HFFc6 (cell line): ENCODE measurements at regions not wholly inside any gene's neighbourhood (a gene's known extent, or its start where the extent isn't known, plus 50 kb on each side); places are given as distances from the start of the nearest gene placed in this dataset.

Experiments
- DNase-seq: peaks from one replicate; pipeline ENCODE4 v3.0.0-alpha.2; 2018
- H3K27ac Mint-ChIP-seq: 2 replicates; pipeline ENCODE4 v1.8.0; 2020; ENCODE audit warnings: mild to moderate bottlenecking, mixed read lengths
- H3K27me3 Mint-ChIP-seq: 2 replicates; pipeline ENCODE4 v1.8.0; 2021; ENCODE audit warnings: mild to moderate bottlenecking, moderate library complexity, mixed read lengths; ENCODE audit not compliant: insufficient read depth
- H3K36me3 Mint-ChIP-seq: 2 replicates; pipeline ENCODE4 v1.8.0; 2021; ENCODE audit warnings: low read depth, mixed read lengths
- H3K4me1 Mint-ChIP-seq: 2 replicates; pipeline ENCODE4 v1.8.0; 2020; ENCODE audit warnings: low read depth, mixed read lengths
- H3K4me3 Mint-ChIP-seq: 2 replicates; pipeline ENCODE4 v1.8.0; 2020; ENCODE audit warnings: mild to moderate bottlenecking, moderate library complexity, mixed read lengths
- H3K9me3 Mint-ChIP-seq: 2 replicates; pipeline ENCODE4 v1.8.0; 2020; ENCODE audit warnings: mild to moderate bottlenecking, mixed read lengths
- CTCF ChIP-seq: fragments of 200-600 bp; sonication (generic); IDR thresholded peaks from 2 replicates; pipeline ENCODE4 v1.5.0; 2021; ENCODE audit warnings: antibody characterized with exemption, mild to moderate bottlenecking

- no peaks in the 10 kb centered on the region for H3K9me3 Mint-ChIP-seq
- no peak overlapping the region for H3K27ac Mint-ChIP-seq
- H3K27me3 Mint-ChIP-seq, result peaks cover 1% of the 10 kb centered on the region; the same call in 1 of the 2 replicates
- H3K4me3 Mint-ChIP-seq, result no peak overlapping the region
- DNase-seq, result no peak
- no peak for TF ChIP-seq CTCF
- H3K36me3 Mint-ChIP-seq, result peaks cover 6% of the 10 kb centered on the region; the same call in 1 of the 2 replicates
- peaks cover 11% of the 10 kb centered on the region for H3K4me1 Mint-ChIP-seq
Measured at GRCh38 chr9:79116709-79117108, 455.1 kb upstream of the TLE4 start.

DNA sequence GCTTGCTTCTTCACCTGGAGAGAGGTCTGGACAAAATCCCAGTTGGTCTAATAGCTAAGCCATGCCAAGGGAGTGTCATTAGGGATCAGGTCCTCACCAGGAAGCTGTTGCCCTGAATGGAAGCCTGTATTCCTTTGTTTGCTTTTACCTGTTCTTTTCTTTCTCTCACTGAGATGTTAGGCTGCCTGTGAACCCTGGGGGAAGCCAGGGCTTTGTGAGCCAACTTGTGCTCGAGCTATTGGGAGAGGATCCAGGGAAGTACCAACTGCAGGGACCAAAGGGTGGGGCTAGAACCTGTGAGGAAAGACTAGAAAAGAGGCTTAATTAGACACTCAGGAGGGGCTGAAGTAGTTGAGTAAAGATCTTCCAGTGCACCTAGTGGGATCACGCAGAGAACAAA, 451.2 kb upstream of the TLE4 start:
- no peak for DNase-seq
- no peak overlapping the region for H3K27ac Mint-ChIP-seq
- TF ChIP-seq CTCF, result no peak
- peaks cover 12% of the 10 kb centered on the region; the same call in 1 of the 2 replicates for H3K36me3 Mint-ChIP-seq
- H3K4me1 Mint-ChIP-seq, result peaks cover 14% of the 10 kb centered on the region
- no peak overlapping the region for H3K4me3 Mint-ChIP-seq
- peaks cover 4% of the 10 kb centered on the region for H3K27me3 Mint-ChIP-seq
- no peaks in the 10 kb centered on the region for H3K9me3 Mint-ChIP-seq

DNA sequence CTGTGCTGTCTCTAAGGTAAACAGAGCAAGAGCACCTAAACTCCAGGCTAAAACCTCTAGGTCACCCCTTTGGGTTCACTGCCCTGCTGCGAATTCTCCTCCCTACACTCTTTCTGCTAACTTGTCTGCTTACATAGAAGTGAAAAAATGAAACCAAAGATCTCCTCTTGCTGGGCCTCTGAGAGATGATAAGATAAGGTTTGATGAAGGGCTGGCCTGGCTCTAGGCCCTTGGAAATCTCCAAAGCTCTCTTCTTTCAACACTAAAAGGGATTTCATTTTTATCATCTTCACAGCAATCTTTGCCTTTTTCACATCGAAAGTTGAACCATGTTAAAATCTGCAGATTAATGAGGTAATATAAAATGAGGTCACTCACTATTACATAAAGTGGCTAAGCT, 450.8 kb upstream of the TLE4 start:
- no peak overlapping the region for H3K27ac Mint-ChIP-seq

GRCh38 chr9:79123415-79123814, 448.4 kb upstream of the TLE4 start:
- peaks cover 12% of the 10 kb centered on the region; the same call in 1 of the 2 replicates for H3K36me3 Mint-ChIP-seq
- TF ChIP-seq CTCF, result no peak
- H3K27ac Mint-ChIP-seq, result no peak overlapping the region
- DNase-seq, result peak; percentile 11
- no peak overlapping the region for H3K4me3 Mint-ChIP-seq
- H3K4me1 Mint-ChIP-seq, result peaks cover 27% of the 10 kb centered on the region
- H3K9me3 Mint-ChIP-seq, result no peaks in the 10 kb centered on the region
- peaks cover 6% of the 10 kb centered on the region for H3K27me3 Mint-ChIP-seq

More for the DNA sequence above, 450.8 kb upstream of the TLE4 start:
- Mint-ChIP-seq H3K9me3 (no peaks in the 10 kb centered on the region), H3K27me3 (peaks cover 4% of the 10 kb centered on the region), H3K4me1 (peaks cover 14% of the 10 kb centered on the region), H3K4me3 (no peak overlapping the region), H3K36me3 (peaks cover 12% of the 10 kb centered on the region; the same call in 1 of the 2 replicates)
- no peak for TF ChIP-seq CTCF
- no peak for DNase-seq

GRCh38 chr9:79127661-79128060, 444.1 kb upstream of the TLE4 start:
- Mint-ChIP-seq H3K4me1 (peaks cover 41% of the 10 kb centered on the region), H3K27ac (peak overlapping the region; percentile 3; the same call in 1 of the 2 replicates), H3K36me3 (peaks cover 4% of the 10 kb centered on the region; the same call in 1 of the 2 replicates), H3K9me3 (no peaks in the 10 kb centered on the region), H3K27me3 (peaks cover 3% of the 10 kb centered on the region), H3K4me3 (no peak overlapping the region)
- DNase-seq, result peak; percentile 8
- TF ChIP-seq CTCF, result no peak
